ENCODE measurements at regions not wholly inside any gene's neighbourhood (a gene's known extent, or its start where the extent isn't known, plus 50 kb on each side); places are given as distances from the start of the nearest gene placed in this dataset.

- 85% methylated on average over 2 of the region's 2 CpGs for WGBS (ENCODE audit: low lambda C conversion rate, missing lambda C conversion rate)
- no peaks in the 10 kb centered on the region for H3K9me2 ChIP-seq (replicated peaks; ENCODE audit: insufficient read depth)
- H3K27me3 ChIP-seq: no peaks in the 10 kb centered on the region
- H3K27ac ChIP-seq: no peak overlapping the region
- H3K36me3 ChIP-seq (replicated peaks; ENCODE audit: insufficient read depth, low read depth): no peaks in the 10 kb centered on the region
- H3K79me2 ChIP-seq: no peaks in the 10 kb centered on the region
- H3K4me3 ChIP-seq: no peak overlapping the region
- TF ChIP-seq EZH2 (IDR thresholded peaks at IDR 0.05; ENCODE audit: borderline replicate concordance) (no peak), EZH2phosphoT487 (IDR thresholded peaks at IDR 0.05; ENCODE audit: low read depth, severe bottlenecking, unreplicated experiment) (no peak)
- TF ChIP-seq, protein P1, sequence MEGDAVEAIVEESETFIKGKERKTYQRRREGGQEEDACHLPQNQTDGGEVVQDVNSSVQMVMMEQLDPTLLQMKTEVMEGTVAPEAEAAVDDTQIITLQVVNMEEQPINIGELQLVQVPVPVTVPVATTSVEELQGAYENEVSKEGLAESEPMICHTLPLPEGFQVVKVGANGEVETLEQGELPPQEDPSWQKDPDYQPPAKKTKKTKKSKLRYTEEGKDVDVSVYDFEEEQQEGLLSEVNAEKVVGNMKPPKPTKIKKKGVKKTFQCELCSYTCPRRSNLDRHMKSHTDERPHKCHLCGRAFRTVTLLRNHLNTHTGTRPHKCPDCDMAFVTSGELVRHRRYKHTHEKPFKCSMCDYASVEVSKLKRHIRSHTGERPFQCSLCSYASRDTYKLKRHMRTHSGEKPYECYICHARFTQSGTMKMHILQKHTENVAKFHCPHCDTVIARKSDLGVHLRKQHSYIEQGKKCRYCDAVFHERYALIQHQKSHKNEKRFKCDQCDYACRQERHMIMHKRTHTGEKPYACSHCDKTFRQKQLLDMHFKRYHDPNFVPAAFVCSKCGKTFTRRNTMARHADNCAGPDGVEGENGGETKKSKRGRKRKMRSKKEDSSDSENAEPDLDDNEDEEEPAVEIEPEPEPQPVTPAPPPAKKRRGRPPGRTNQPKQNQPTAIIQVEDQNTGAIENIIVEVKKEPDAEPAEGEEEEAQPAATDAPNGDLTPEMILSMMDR (IDR thresholded peaks at IDR 0.05; ENCODE audit: poor library complexity): no peak
- no peak overlapping the region for H2AFZ ChIP-seq
- H4K20me1 ChIP-seq (ENCODE audit: insufficient read depth, poor library complexity, severe bottlenecking): no peaks in the 10 kb centered on the region
- H3K4me1 ChIP-seq (ENCODE audit: insufficient read depth): no peaks in the 10 kb centered on the region
- H3K9me3 ChIP-seq (ENCODE audit: low read depth): no peaks in the 10 kb centered on the region
- H3K4me2 ChIP-seq: no peak overlapping the region
- no peak for DNase-seq (ENCODE audit: low spot score)
These were observed 536.9 kb upstream of the CHAC2 start for GRCh38 chr2:53230691-53231090.

- no peak overlapping the region for H3K4me2 ChIP-seq
- H3K9me3 ChIP-seq (ENCODE audit: low read depth): no peaks in the 10 kb centered on the region
- H2AFZ ChIP-seq: no peak overlapping the region
- DNase-seq (ENCODE audit: low spot score): no peak
- H3K4me1 ChIP-seq (ENCODE audit: insufficient read depth): no peaks in the 10 kb centered on the region
- H3K36me3 ChIP-seq (replicated peaks; ENCODE audit: insufficient read depth, low read depth): no peaks in the 10 kb centered on the region
- no peaks in the 10 kb centered on the region for H3K9me2 ChIP-seq (replicated peaks; ENCODE audit: insufficient read depth)
- H3K4me3 ChIP-seq: no peak overlapping the region
- TF ChIP-seq EZH2 (IDR thresholded peaks at IDR 0.05; ENCODE audit: borderline replicate concordance) (no peak), EZH2phosphoT487 (IDR thresholded peaks at IDR 0.05; ENCODE audit: low read depth, severe bottlenecking, unreplicated experiment) (no peak)
- TF ChIP-seq, protein P1 (IDR thresholded peaks at IDR 0.05; ENCODE audit: poor library complexity): no peak
- no peaks in the 10 kb centered on the region for H3K27me3 ChIP-seq
- 93% methylated on average over 3 of the region's 3 CpGs for WGBS (ENCODE audit: low lambda C conversion rate, missing lambda C conversion rate)
- no peaks in the 10 kb centered on the region for H3K79me2 ChIP-seq
- H3K27ac ChIP-seq: no peak overlapping the region
- H4K20me1 ChIP-seq (ENCODE audit: insufficient read depth, poor library complexity, severe bottlenecking): no peaks in the 10 kb centered on the region
These were observed 540.1 kb upstream of the CHAC2 start for GRCh38 chr2:53227535-53227934.

DNA sequence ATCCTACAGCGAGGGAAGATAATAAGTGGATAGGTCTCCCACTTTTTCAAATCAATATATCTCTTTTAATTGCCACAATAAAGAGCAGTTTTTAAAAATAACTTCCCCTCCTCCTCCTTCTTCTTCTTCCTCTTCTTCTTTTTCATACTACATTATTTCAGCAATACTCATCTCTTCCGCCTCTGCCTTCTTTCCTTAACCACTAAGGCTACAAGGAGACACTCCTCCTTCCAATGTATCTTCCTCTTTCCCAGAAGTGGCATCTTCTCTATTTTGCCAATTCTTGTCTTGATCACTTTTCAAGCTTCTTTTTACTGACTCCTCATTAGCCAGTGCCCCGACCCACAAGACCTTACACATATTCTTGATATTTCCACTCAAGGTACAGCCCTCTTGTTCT lies 546.6 kb upstream of the CHAC2 start:
- Histone ChIP-seq H3K4me3 (no peak overlapping the region), H3K9me2 (replicated peaks; ENCODE audit: insufficient read depth) (no peaks in the 10 kb centered on the region), H3K9me3 (ENCODE audit: low read depth) (no peaks in the 10 kb centered on the region), H4K20me1 (ENCODE audit: insufficient read depth, poor library complexity, severe bottlenecking) (no peaks in the 10 kb centered on the region), H3K4me2 (no peak overlapping the region), H3K27me3 (no peaks in the 10 kb centered on the region), H3K79me2 (no peaks in the 10 kb centered on the region), H2AFZ (no peak overlapping the region), H3K36me3 (replicated peaks; ENCODE audit: insufficient read depth, low read depth) (no peaks in the 10 kb centered on the region), H3K27ac (no peak overlapping the region), H3K4me1 (ENCODE audit: insufficient read depth) (no peaks in the 10 kb centered on the region)
- WGBS (ENCODE audit: low lambda C conversion rate, missing lambda C conversion rate): 93% methylated on average over 3 of the region's 3 CpGs
- TF ChIP-seq, protein P1 (IDR thresholded peaks at IDR 0.05; ENCODE audit: poor library complexity): no peak
- TF ChIP-seq EZH2phosphoT487 (IDR thresholded peaks at IDR 0.05; ENCODE audit: low read depth, severe bottlenecking, unreplicated experiment) (no peak), EZH2 (IDR thresholded peaks at IDR 0.05; ENCODE audit: borderline replicate concordance) (no peak)
- DNase-seq (ENCODE audit: low spot score): no peak

DNA sequence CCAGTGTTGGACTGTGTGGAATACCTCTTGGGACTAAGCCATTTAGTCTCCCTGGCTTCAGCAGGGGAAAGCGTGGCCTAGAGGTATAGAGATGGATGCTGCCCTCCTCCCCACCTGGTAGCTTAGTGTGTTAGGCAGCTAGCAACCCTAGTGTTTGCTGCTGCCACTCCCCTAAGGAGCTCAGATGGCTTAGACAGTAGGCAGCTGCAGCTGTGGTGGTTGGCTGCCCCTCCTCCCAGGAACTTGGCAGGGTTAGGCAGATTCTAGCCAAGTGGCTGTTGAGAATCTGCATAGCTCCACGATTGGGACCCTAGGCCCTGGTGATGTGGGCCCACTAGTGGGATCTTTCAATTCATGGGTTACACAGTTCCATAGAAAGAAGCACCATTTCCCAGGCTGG lies 550.4 kb upstream of the CHAC2 start:
- TF ChIP-seq EZH2 (IDR thresholded peaks at IDR 0.05; ENCODE audit: borderline replicate concordance): no peak
- TF ChIP-seq EZH2phosphoT487 (IDR thresholded peaks at IDR 0.05; ENCODE audit: low read depth, severe bottlenecking, unreplicated experiment): no peak
- TF ChIP-seq, protein P1 (IDR thresholded peaks at IDR 0.05; ENCODE audit: poor library complexity): no peak
- no peak overlapping the region for H3K4me3 ChIP-seq
- H3K27ac ChIP-seq: no peak overlapping the region
- H3K36me3 ChIP-seq (replicated peaks; ENCODE audit: insufficient read depth, low read depth): no peaks in the 10 kb centered on the region
- no peaks in the 10 kb centered on the region for H3K4me1 ChIP-seq (ENCODE audit: insufficient read depth)
- no peaks in the 10 kb centered on the region for H3K79me2 ChIP-seq
- DNase-seq (ENCODE audit: low spot score): no peak
- no peak overlapping the region for H2AFZ ChIP-seq
- H3K27me3 ChIP-seq: no peaks in the 10 kb centered on the region
- no peaks in the 10 kb centered on the region for H3K9me2 ChIP-seq (replicated peaks; ENCODE audit: insufficient read depth)
- no peaks in the 10 kb centered on the region for H4K20me1 ChIP-seq (ENCODE audit: insufficient read depth, poor library complexity, severe bottlenecking)
- 84% methylated on average over 2 of the region's 2 CpGs for WGBS (ENCODE audit: low lambda C conversion rate, missing lambda C conversion rate)
- no peak overlapping the region for H3K4me2 ChIP-seq
- H3K9me3 ChIP-seq (ENCODE audit: low read depth): no peaks in the 10 kb centered on the region
